GM19395 (cell line): ENCODE measurements at regions not wholly inside any gene's neighbourhood (a gene's known extent, or its start where the extent isn't known, plus 50 kb on each side); places are given as distances from the start of the nearest gene placed in this dataset.

Source experiments
- ATAC-seq: cut with Tn5 transposase; IDR thresholded peaks from one replicate; pipeline ENCODE4 v1.9.1; 2021; ENCODE audit warnings: mild to moderate bottlenecking, moderate library complexity; ENCODE audit not compliant: unreplicated experiment

DNA sequence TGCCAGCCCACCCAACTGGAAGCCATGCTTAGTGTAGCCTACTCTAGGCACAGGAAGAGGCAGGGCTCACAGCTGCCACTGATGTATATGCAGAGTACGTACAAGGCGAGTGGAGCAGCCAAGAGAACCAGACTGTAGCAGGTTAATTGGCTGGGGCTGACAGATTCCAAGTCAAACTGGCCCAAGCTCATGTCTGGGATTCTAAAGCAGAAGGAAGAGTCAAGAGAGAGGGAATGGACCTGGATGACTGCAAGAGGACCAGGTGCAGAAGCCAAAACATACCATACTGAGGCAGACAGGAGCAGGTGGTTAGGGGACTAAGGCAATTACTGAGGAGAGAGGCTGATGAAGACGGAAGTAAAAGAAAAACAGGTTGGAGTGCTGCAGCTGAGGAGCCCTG lies 51.3 kb upstream of the LRRN2 start:
- ATAC-seq, result no peak

DNA sequence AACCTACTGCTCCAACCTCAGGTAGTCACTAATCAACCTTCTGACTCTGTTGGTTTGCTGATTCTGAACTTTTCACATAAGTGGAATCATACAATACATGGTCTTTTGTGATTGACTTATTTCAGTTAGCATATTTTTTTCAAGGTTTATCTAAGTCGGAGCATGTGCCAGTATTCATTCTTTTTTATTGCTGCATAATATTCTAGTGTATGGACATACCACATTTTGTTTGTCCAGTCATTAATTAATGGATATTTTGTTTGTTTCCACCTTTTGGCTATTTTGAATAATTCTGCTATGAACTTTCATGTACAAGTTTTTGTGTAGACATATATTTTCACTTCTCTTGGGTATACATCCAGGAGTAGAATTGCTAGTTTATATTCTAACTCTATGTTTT lies 53.0 kb upstream of the LRRN2 start:
- no peak for ATAC-seq

DNA sequence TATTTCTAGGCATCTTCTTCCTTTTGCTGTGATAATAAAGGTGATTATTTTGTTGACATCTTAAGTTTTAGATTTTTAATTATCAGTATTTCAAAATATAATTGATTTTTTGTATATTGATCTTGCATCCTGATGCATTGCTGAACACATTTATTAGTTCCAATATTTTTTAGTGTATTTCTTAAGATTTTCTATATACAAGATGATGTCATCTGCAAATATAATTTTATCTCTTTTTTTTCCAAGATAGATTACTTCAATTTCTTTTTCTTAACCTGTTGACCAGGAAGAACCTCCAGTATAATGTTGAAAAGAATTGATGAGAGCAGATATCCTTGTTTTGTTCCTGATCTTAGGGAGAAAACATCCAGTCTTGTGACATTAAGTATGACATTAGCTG lies 54.8 kb upstream of the LRRN2 start:
- ATAC-seq, result no peak

DNA sequence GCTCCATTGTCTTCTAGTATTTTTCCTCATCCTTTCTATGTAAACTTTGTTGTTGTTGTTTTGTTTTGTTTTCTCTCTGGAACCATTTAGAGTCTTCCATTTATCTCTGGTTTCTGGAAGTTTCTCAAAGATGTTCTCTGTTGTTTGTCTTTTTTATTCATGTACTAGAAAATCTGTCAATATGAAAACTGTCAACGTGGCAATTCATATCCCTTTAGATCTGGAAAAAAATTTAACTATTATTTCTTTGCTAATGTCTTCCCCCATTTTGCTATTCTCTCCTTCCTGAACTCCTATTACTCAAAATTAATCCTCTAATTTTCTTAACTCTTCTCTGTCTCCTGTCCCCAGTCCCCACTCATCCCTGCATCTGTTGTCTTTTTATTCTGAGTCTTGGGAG lies 55.9 kb upstream of the LRRN2 start:
- no peak for ATAC-seq

DNA sequence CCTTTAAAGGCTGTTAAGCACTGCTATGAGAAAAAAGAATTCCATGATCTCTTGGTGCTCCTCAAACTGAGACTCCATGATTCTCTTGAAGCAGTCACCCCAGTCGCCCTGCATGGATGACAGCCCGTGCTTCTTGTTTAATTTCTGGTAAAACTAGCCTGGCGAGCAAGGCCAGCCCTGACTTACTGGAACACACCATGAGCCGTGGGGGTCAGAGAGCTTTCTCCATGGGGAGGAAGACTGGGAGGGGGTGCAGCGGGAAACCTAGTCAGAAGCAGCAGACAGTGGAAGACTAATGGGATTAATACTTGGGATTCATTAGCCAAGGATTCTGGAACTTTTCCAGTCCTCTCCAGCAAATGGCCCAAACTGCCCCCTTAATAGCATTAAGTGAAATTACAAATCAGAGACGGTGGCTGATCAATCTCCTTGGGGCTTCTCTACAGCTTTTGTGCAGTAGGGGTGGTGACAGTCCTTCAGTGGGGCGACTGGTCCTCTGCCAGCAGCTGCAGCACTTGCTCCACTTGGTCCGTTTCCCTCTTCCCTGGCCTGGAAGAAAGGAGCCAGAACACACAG lies 57.2 kb upstream of the LRRN2 start:
- ATAC-seq, result no peak

DNA sequence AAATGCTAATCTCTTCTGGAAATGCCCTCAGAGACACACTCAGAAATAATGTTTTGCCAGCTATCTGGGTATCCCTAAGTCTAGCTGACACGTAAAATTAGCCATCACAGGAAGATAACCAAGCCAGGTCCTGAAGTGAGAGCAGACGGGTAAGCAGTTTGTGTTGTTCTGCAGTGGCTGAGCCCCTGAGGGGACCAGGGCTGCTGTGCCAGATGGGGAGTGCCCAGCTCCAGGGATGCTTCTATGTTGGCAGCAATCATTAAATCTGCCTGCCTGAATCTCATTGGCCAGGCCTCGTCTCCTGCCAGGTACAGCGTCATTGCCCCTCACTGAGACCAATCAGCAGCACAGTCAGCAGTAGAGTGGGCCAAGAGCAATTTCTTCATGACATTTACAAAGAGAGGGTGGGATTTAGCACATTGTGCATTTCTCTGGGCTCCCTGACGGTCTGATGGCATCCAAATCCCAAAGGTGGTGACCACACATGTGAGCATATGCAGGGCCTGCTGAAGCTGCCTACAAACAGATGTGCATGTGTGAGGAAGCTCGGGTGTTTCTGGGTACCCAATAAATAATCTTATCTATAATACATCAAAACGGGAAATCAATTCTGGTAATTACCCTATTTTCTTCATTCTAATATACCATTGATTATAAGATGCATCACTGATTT lies 58.7 kb upstream of the LRRN2 start:
- ATAC-seq, result no peak

DNA sequence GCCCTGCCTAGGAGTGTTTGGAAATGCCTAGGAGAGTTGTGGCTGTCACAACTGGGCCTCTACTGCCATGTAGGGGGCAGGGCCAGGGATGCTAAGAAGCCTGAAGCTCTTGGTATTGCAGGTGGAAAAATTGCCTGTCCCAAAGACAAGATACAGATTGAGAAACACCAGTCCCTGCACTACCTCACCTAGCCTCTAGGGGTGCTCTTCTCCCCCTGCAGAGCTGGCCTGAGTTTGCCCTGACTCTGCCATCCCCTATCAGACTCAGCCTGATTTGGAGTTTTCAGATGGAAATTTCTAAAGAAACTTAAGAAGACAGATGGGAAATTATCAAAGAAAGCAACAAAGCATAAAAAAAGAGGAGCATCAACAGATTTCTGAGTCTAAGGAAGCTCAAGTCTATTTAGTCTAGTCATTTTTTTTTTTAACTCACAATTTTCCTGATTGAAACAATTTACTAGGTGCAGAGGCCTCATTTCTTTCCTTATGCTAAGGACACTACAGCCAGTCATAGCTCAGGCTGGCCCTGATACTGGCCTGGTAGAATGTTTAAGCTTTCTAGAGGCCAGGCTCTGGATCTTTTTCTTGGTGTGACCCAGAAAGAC lies 61.4 kb upstream of the LRRN2 start:
- ATAC-seq, result no peak

DNA sequence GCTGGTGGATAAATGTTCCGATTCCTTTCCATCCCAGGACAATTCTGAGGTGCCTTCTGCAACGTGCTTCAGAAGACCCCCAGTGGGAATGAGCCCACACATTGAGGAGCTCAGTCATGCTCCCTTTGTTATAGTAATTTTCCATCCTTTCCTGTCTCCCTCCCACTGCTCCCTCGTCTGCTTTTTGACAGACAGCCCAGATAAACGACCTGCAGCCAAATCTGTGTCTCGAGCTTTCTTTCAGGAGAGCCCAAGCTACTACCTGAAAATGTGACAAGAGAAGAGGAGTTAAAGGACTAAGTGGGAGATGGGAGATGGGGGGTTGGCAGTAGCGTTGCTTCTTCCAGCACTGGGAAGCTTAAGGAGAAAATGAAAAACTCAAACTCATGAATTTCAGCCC lies 65.9 kb upstream of the LRRN2 start:
- ATAC-seq, result no peak

DNA sequence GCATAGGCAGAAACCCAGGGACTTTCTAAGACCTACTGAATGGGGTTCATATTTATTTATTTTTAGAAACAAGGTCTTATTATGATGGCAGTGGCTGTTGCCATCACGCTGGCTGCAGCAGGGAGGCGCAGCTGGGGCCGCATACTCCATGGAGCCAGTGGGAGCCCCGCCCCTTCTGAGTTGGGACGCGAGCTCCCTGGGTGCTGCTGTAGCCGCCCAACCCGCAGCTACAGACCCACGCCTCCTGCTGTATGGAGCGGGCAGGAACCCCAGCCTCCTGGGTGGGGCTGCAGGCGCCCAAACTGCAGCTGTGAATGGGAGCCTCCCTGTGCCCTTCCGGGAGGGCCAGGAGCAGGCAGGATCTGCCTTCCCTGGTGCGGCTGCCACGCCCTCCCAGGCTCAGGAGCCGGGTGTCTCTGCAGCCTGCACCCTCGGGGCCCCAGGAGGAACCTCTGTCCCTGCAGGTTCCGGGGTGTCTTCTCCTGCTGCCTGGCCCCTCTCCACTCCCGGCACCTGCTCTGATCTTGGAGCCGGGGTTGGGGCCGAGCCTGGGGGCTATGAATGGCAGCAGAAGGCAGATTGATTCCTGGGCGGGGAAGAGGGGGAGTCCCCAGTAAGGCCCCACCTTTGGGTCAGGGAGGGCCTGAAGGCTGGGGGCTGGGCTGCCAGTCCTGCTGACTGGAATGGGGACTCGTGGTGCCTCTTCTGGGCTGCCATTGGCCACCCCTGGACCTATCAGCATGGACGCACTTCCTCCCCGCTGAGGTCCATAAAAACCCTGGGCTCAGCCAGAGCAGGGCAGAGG lies 66.5 kb upstream of the LRRN2 start:
- no peak for ATAC-seq

DNA sequence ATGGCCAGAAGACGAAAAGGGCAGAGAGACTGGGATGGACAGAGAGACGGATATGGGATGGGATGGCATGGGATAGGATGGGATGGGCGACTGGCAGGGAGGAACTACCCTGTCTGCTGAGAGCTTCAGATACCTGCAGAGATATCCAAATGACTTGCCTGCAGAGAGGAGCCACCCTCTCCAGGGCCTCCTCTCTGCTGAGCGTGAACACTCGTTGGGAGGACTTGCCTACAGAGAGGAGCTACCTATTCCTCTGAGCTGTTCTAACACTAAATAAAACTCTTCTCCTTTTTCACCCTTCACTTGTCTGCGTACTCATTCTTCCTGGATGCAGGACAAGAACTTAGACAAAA lies 67.1 kb upstream of the LRRN2 start:
- ATAC-seq, result no peak

DNA sequence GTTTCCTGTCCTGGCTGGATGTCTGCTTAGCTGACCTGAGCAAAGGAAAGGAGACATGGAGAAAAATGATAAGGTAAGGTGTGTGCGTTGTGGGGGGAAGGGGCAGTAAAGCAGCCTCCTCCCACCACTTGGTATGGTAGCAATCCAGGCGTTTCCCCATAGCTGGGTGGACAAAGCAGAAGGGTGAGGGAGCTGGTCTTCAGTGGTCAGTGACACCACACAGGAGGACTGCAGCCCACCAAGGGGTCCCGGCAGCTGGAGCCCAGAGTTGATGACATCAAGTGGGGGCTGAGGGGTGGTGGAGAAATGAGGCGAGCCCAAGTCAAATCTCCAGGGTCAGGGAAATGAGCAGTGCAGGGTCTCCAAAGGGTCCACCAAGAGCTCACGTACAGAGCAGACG lies 69.3 kb upstream of the LRRN2 start:
- no peak for ATAC-seq

DNA sequence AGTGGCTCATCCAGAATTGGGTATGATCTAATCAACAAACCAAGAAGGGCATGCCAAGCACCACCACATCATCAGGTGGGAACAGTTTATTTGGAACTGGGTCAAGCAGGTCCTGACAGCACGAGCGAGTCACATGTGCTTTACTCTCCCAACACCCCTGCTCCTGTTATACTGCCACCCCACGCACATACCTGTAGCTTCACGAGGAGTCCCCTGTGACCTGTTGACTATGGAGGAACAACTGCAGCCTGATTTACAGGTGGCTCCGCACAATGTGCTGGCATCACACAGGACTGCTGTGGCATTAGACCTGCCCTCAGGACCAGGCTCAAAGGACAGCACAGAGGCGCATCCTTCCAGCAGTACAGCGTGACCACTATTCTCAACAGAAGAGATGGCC lies 70.8 kb upstream of the LRRN2 start:
- ATAC-seq, result no peak

DNA sequence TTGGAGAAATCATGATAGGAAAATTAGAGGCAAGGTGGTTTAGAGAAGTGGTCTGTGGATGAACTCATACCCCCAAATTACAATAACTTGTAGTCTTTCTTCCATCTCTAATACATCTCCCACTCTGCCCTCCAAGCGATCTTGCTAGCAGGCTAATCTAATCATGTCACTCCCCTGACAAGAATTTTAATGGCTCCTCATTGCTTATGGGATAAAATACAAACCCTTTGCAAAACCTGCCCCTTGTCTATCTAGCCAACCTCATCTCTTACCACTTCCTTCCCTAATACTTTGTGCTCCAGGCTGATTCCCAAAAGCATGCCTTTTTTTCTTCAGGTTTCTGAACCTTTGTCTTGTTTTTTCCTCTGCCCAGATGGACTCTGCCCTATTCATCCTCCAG lies 71.3 kb upstream of the LRRN2 start:
- no peak for ATAC-seq

DNA sequence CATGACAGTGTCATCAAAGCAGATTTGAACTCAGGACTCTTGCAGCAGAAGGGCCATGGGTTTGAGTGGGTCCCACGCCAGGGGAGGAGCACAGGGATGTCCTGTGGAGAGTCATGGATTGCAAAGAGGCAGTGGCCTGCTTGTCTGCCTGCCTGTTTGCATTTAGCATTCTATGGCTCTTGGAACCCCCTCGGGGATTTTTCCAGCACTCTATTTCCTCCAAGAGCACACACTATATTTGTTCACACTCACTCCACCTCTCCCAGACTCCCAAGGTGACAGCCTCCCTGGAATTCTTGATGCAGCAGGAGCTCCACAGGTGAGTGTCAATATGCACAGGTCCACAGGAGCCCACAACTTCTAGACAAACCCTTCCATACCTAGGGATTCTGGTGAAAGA lies 73.1 kb upstream of the LRRN2 start:
- no peak for ATAC-seq

DNA sequence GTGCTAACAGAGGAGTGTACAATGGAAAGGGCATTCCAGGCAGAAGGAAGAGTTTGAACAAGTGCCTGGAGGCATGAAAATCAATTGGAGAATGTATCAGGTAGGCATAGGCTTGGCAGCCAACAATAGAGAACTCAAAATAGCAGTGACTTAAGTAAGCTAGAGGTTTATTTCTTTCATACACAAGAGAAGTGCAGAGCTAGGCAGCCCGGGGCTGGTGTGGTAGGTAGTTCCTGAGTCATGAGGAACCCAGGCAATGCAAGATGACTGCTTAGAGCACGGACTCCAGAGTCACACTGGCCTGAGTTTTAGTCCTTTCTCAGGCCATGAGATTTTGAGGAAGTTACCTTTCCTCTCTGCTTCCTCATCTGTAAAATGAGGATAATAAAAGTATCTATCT lies 74.8 kb upstream of the LRRN2 start:
- ATAC-seq, result no peak

DNA sequence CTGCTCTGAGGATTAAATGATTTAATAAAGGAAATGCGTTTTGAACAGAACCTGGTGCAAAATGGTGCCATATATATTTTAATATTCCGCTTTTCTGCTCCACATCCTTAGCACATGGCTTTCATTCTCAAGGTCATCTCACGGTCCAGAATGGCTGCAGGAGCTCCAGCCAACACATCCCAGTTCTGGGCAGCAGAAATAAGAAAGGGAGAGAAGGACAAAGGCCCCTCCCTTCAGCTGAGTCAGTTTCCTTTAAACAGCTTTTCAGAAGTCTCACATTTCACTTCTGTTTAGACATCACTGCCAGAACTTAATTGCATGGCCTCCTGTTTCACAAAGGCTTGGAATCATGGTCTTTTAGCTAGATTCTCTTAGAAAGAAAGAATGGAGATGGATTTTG lies 75.2 kb upstream of the LRRN2 start:
- no peak for ATAC-seq

DNA sequence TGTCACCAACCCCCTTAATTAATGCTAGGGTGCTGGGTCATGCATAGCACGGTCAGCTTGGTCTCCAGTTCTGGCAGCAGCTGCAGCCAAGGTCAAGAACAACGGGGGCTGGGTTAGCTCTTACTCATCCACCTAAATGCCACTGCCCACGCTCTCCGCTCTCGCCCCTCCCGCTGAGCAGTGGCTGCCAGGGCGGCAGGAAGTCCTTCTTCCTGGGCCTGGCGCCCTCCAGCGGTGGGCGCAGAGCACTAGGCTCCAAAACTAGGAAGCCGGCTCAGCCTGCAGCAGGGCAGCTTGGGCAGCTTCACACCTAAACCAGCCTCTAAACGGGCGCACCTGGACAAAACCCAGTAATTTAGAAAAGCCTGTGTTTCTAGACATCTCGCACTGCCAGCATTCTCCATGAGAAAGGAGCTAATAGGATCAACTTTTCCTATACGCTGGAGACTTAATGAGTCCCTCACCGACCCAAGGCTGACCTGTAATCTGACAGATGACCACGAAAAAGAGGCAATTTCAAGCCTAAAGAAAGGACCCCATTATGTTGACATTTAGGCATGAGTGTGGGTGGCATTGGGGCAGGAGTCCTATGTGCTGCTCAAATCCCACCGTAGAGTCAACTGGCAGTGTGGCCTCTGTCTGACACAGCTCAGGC lies 78.4 kb upstream of the LRRN2 start:
- no peak for ATAC-seq

DNA sequence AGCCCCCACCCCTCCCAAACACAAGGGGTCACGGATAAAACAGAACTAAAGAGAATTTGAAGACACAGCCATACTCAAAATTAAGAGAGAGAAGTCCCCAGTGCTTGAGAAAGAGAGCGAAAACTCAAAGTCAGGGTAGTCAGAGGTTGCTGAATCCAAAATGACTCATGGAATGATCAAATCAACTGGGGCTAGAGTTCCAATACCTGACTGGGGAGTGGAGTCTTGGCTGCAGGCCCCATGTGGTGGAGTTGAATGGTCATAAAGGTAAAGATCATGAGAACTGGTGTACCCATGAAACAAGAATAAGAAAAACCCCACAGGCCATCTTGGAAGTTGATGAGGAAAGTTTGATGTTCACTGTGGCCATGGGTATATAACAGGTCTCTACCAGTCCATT lies 84.5 kb upstream of the LRRN2 start:
- ATAC-seq, result no peak

DNA sequence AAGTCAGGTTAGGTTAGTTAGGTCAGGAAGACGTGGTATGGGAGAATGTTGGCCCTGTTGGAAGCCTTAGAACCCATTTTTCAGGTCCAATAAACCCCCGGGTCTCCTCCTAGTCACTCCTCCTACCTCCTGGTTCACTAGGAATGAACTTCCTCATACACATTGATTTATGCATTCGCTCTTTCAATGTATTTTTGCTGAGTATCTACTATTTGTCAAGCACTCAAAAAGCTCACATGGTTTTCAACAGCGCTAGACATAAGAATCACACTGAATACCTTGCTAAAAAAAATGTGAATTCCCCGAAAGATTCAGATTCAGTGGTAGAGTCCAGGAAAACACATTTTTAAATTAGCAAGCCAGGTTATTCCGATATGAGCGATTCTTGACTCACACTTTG lies 85.8 kb upstream of the LRRN2 start:
- ATAC-seq, result no peak

DNA sequence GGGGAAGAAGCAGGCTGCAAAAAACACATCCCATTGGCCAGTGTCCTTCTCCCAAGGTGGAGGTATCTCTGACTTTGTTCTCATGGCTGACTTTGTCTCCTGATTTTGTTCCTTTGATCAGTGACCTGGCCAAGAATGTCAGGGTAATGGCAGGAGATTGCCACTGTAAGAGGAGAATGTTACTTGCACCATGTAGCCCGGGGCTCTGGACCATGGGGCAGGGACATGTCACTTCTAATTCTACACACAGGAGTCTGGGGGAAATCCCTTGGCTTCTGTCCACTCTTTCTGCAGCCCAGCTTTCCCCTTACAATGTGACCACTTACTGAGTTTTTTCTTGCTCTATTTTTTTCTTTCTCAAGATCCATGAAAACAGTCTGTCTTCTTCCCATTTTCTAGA lies 87.7 kb upstream of the LRRN2 start:
- no peak for ATAC-seq

DNA sequence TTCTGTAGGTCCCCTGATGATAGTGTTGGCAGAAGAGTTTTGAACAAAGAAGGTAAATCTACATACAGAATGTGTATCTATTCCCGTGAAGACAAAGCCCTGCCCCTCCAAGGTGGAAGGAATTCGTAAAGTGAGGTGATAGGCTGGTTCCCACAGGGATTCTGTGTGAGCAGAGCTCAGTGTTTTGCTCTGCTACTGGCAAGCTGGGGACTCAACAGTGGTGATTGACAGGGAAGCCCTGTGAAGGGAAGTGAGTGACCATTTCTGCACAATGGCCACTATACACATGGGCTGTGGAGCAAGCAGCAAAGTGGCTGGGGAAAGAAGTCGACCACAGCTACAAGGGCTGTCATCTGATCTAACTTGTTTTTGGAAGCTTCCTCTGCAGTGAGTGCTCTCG lies 90.0 kb upstream of the LRRN2 start:
- ATAC-seq, result no peak

DNA sequence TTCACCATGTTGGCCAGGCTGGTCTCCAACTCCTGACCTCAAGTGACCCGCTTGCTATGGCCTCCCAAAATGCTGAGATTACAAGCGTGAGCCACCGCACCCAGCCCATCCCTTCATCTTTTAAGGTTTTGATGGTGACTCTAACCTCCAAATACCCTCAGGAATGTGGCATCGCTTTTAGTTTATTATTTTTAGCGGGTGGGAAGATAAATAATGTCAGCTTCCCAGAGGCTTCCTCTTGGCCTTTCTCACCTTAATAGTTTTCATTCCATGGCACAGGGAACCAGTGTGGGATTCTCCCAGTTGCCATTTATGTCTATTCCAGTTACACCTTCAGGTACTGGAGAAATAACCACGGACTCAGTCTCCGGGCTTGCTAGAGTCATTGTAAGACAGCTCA lies 92.1 kb upstream of the LRRN2 start:
- no peak for ATAC-seq
